Natural killer cell (primary cell): ENCODE measurements at regions not wholly inside any gene's neighbourhood (a gene's known extent, or its start where the extent isn't known, plus 50 kb on each side); places are given as distances from the start of the nearest gene placed in this dataset.

Experiments used
- ATAC-seq, 3 donors: fragments of 150-1000 bp in 2 of 3; fragments of 200-7000 bp in 1 of 3; cut with Tn5 transposase; 1 replicate in 1 of 3; 2 replicates in 2 of 3; pipeline ENCODE4 v1.10.0; 2021; ENCODE audit warnings: mild to moderate bottlenecking in 2 of 3, moderate library complexity in 2 of 3
- DNase-seq, 2 donors: peaks; one replicate each; pipeline versions ENCODE4 v3.0.0 to v3.0.0-alpha.2; 2013 to 2021; ENCODE audit warnings: mixed read lengths in 1 of 2
- H3K27ac ChIP-seq: one replicate; pipeline ENCODE4 v1.5.1; 2013; ENCODE audit warnings: mild to moderate bottlenecking, low read length
- H3K27me3 ChIP-seq: one replicate; pipeline ENCODE4 v1.6.1; 2013; ENCODE audit warnings: low read length; ENCODE audit not compliant: control insufficient read depth, insufficient read depth
- H3K36me3 ChIP-seq: one replicate; pipeline ENCODE4 v1.6.1; 2013; ENCODE audit warnings: low read length; ENCODE audit not compliant: control insufficient read depth, insufficient read depth
- H3K4me1 ChIP-seq: one replicate; pipeline ENCODE4 v1.6.1; 2013; ENCODE audit warnings: low read length; ENCODE audit not compliant: control insufficient read depth, insufficient read depth
- H3K4me3 ChIP-seq: one replicate; pipeline ENCODE4 v1.5.1; 2013; ENCODE audit warnings: low read length
- H3K9me3 ChIP-seq: one replicate; pipeline ENCODE4 v1.6.1; 2013; ENCODE audit warnings: low read length; ENCODE audit not compliant: control insufficient read depth, insufficient read depth
- H3K27ac Mint-ChIP-seq, 2 donors: one replicate each; pipeline ENCODE4 v1.8.0; 2022; ENCODE audit warnings: mild to moderate bottlenecking in 2 of 2, mixed read lengths in 2 of 2, moderate library complexity in 1 of 2
- H3K27me3 Mint-ChIP-seq, 2 donors: one replicate each; pipeline ENCODE4 v1.8.0; 2022; ENCODE audit warnings: low read depth in 2 of 2, mixed read lengths in 2 of 2
- H3K36me3 Mint-ChIP-seq: one replicate; pipeline ENCODE4 v1.8.0; 2022; ENCODE audit warnings: mixed read lengths
- H3K4me1 Mint-ChIP-seq, 2 donors: one replicate each; pipeline ENCODE4 v1.8.0; 2022; ENCODE audit warnings: mixed read lengths in 2 of 2
- H3K4me3 Mint-ChIP-seq: one replicate; pipeline ENCODE4 v1.8.0; 2022; ENCODE audit warnings: mild to moderate bottlenecking, moderate library complexity, mixed read lengths
- H3K9me3 Mint-ChIP-seq, 2 donors: one replicate each; pipeline ENCODE4 v1.8.0; 2022; ENCODE audit warnings: mixed read lengths in 2 of 2
- CTCF ChIP-seq: fragments of 200-600 bp; IDR thresholded peaks from one replicate; pipeline ENCODE4 v1.8.0; 2022; ENCODE audit warnings: antibody characterized with exemption
- WGBS: methylation state at CpG from one replicate; pipeline ENCODE4 v1.1.7; 2013; ENCODE audit warnings: missing lambda C conversion rate; ENCODE audit not compliant: insufficient coverage; 5-methylcytosine and 5-hydroxymethylcytosine counted together
- intact Hi-C: fragments of 100-400 bp; cut with micrococcal nuclease; formaldehyde crosslinking; loops from one replicate; pipeline ENCODE4 v1.14.2; 2022

DNA sequence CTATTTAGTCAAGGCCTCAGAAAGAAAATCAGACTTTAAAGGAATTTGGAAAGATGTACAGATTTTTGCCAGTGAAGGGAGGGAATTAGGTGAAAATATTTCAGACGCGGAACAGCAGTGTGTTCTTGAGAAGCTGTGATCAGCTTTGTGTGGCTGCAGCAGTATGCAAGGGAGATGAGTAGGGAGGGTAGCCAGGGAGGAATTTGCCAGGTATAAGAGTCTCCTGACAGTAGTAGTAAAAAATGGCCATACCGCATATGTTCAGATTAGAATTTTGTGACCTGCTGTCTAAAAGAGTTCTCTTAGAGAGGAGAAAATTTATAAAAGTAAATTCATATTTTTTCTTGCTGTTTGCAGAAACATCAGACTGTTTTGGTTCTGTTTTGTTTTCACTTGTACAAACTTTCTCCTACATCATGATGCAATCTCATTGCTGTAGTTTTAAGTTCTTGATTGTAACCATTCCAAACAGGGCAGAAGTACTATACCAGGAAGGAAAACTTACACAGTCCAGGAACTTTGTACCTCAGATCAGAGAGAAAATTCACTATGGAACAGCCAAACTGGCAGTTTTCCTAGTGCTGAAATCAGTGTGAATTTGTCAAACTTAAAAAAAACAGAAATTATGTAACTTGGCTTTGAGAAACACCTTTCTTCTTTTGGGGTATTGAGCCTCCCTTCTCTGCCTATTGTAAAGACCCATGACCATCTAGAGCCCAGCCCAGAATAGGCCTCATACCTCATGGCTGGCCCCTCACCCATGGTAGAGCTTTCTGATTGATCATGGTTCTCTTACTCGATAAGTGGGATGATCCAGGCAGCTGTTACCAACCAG lies 78.4 kb upstream of the NR3C1 start:
- Mint-ChIP-seq H3K4me3 (no peak overlapping the region), H3K9me3 (no peaks in the 10 kb centered on the region), H3K27ac (no peak overlapping the region), H3K4me1 (peaks cover 11 to 13% of the 10 kb centered on the region in 2 donors), H3K27me3 (peaks cover 8 to 12% of the 10 kb centered on the region in 2 donors), H3K36me3 (no peaks in the 10 kb centered on the region)
- WGBS, result 95% methylated on average over 4 of the region's 4 CpGs
- Histone ChIP-seq H3K4me1 (no peaks in the 10 kb centered on the region), H3K9me3 (peaks cover 2% of the 10 kb centered on the region), H3K36me3 (no peaks in the 10 kb centered on the region), H3K4me3 (no peak overlapping the region), H3K27ac (no peak overlapping the region), H3K27me3 (no peaks in the 10 kb centered on the region)
- intact Hi-C loops, result no loop called here
- TF ChIP-seq CTCF, result no peak
- ATAC-seq, result no peak
- DNase-seq, result no peak

GRCh38 chr5:143480001-143480400 lies 76.5 kb upstream of the NR3C1 start:
- H3K4me3 ChIP-seq, result no peak overlapping the region
- WGBS, result 93% methylated on average over 2 of the region's 3 CpGs
- no peaks in the 10 kb centered on the region for H3K27me3 ChIP-seq
- intact Hi-C loops, result no loop called here
- DNase-seq (no peak), ATAC-seq (no peak)
- no peak for TF ChIP-seq CTCF
- no peaks in the 10 kb centered on the region for H3K9me3 Mint-ChIP-seq
- H3K4me1 Mint-ChIP-seq, result peaks cover 11 to 13% of the 10 kb centered on the region in 2 donors
- H3K4me3 Mint-ChIP-seq, result no peak overlapping the region
- peaks cover 3 to 18% of the 10 kb centered on the region in 2 donors for H3K27me3 Mint-ChIP-seq
- H3K27ac Mint-ChIP-seq, result no peak overlapping the region
- no peaks in the 10 kb centered on the region for H3K36me3 Mint-ChIP-seq
- H3K27ac ChIP-seq, result no peak overlapping the region
- H3K4me1 ChIP-seq, result no peaks in the 10 kb centered on the region
- H3K36me3 ChIP-seq, result no peaks in the 10 kb centered on the region
- H3K9me3 ChIP-seq, result no peaks in the 10 kb centered on the region

- Mint-ChIP-seq H3K4me1 (peaks cover 11 to 13% of the 10 kb centered on the region in 2 donors), H3K4me3 (no peak overlapping the region), H3K9me3 (no peaks in the 10 kb centered on the region), H3K36me3 (no peaks in the 10 kb centered on the region), H3K27me3 (peaks cover 3 to 20% of the 10 kb centered on the region in 2 donors), H3K27ac (no peak overlapping the region)
- no peak for TF ChIP-seq CTCF
- ATAC-seq (no peak), DNase-seq (no peak)
- Histone ChIP-seq H3K4me3 (no peak overlapping the region), H3K9me3 (no peaks in the 10 kb centered on the region), H3K4me1 (no peaks in the 10 kb centered on the region), H3K27me3 (no peaks in the 10 kb centered on the region), H3K27ac (no peak overlapping the region), H3K36me3 (no peaks in the 10 kb centered on the region)
- intact Hi-C loops, result no loop called here
- no CpG with 5 or more reads among the region's 1 CpG for WGBS
Measured at GRCh38 chr5:143479394-143479793, 75.9 kb upstream of the NR3C1 start.
